Caco-2 (cell line): ENCODE measurements at regions not wholly inside any gene's neighbourhood (a gene's known extent, or its start where the extent isn't known, plus 50 kb on each side); places are given as distances from the start of the nearest gene placed in this dataset.

Experiments used
- BruUV-seq: library from RNA; stranded (reverse); fragments of 400-500 nt; replicated peaks from 2 replicates; lab custom pipeline; 2021; lab: Mats Ljungman, UMichigan
- CTCF ChIA-PET: fragments of 300-600 bp; sonication (Branson Sonifier 250); formaldehyde crosslinking; loops from one replicate; lab custom pipeline; 2022; ENCODE audit warnings: antibody characterized with exemption; lab: Charles Lee
- POLR2A ChIA-PET: fragments of 300-600 bp; sonication (Branson Sonifier 250); formaldehyde crosslinking; loops from one replicate; lab custom pipeline; 2022; ENCODE audit warnings: antibody characterized with exemption; lab: Charles Lee
- DNase-seq, 2 experiments: peaks; one replicate each; pipeline versions ENCODE4 v3.0.0 to v3.0.0-alpha.2; 2020 to 2022
- H3K27me3 ChIP-seq: replicated peaks from 2 replicates; pipeline ENCODE4 v1.6.0; 2011; ENCODE audit warnings: low read length; ENCODE audit not compliant: control insufficient read depth, insufficient read depth
- H3K36me3 ChIP-seq: 2 replicates; pipeline ENCODE4 v1.5.1; 2011; ENCODE audit warnings: low read length; ENCODE audit not compliant: control insufficient read depth, insufficient read depth
- H3K4me1 ChIP-seq: fragments of 250-450 bp; sonication (Bioruptor Pico); 2 replicates; pipeline ENCODE4 v1.5.1; 2020; ENCODE audit warnings: mild to moderate bottlenecking
- H3K4me3 ChIP-seq: 2 replicates; pipeline ENCODE4 v1.5.1; 2011; ENCODE audit warnings: low read depth, mild to moderate bottlenecking, control low read depth, low read length
- H3K9me3 ChIP-seq: fragments of 250-450 bp; sonication (Bioruptor Pico); 2 replicates; pipeline ENCODE4 v1.5.1; 2020; ENCODE audit warnings: mild to moderate bottlenecking, moderate library complexity
- H3K27ac Mint-ChIP-seq: one replicate; pipeline ENCODE4 v1.8.0; 2022; ENCODE audit warnings: mixed read lengths; ENCODE audit not compliant: unreplicated experiment
- H3K27me3 Mint-ChIP-seq: one replicate; pipeline ENCODE4 v1.8.0; 2022; ENCODE audit warnings: mixed read lengths; ENCODE audit not compliant: insufficient read depth, unreplicated experiment
- H3K36me3 Mint-ChIP-seq: one replicate; pipeline ENCODE4 v1.8.0; 2022; ENCODE audit warnings: mild to moderate bottlenecking, mixed read lengths; ENCODE audit not compliant: insufficient read depth, unreplicated experiment
- H3K4me1 Mint-ChIP-seq: one replicate; pipeline ENCODE4 v1.8.0; 2022; ENCODE audit warnings: low read depth, mixed read lengths; ENCODE audit not compliant: unreplicated experiment
- H3K4me3 Mint-ChIP-seq: one replicate; pipeline ENCODE4 v1.8.0; 2022; ENCODE audit warnings: mild to moderate bottlenecking, moderate library complexity, mixed read lengths; ENCODE audit not compliant: unreplicated experiment
- H3K9me3 Mint-ChIP-seq: one replicate; pipeline ENCODE4 v1.8.0; 2022; ENCODE audit warnings: mixed read lengths; ENCODE audit not compliant: unreplicated experiment
- CTCF ChIP-seq, 2 experiments: fragments of 200-600 bp in 1 of 2; IDR thresholded peaks; 1 replicate in 1 of 2; 2 replicates in 1 of 2; pipeline versions ENCODE4 v1.5.1 to v1.8.0; 2011 to 2022; ENCODE audit warnings: antibody characterized with exemption in 1 of 2, control low read depth in 1 of 2, inconsistent platforms in 1 of 2, low read depth in 1 of 2, low read length in 1 of 2, mild to moderate bottlenecking in 1 of 2, moderate library complexity in 1 of 2; ENCODE audit not compliant: insufficient read depth in 1 of 2, severe bottlenecking in 1 of 2, unreplicated experiment in 1 of 2
- intact Hi-C: fragments of 100-400 bp; cut with micrococcal nuclease; formaldehyde crosslinking; loops from one replicate; pipeline ENCODE4 v1.10.0; 2022; ENCODE audit not compliant: unreplicated experiment

DNA sequence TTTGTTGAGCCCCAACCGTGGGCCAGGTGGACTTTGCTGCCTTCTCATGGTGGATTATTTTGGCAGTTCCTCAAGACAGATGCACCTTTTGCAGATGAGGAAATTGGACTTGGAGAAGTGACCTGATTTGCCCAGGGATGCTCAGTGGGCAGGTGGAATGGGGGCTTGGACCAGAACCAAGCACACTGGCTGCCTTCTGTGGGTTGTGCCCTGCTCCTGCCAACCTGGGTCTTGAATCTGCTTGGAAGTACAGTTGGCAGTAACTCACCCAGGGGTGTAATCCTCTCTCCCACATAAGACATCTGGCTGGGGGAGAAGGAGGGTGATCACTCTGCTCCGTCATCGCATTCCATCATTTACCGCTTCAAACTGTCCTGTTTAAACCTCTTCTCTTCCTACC is 110.5 kb upstream of the GPR26 start:
- Mint-ChIP-seq H3K27me3 (peaks cover 14% of the 10 kb centered on the region), H3K4me3 (no peak overlapping the region), H3K36me3 (peaks cover 6% of the 10 kb centered on the region), H3K4me1 (no peaks in the 10 kb centered on the region), H3K27ac (no peak overlapping the region), H3K9me3 (no peaks in the 10 kb centered on the region)
- DNase-seq, result no peak
- Histone ChIP-seq H3K36me3 (no peaks in the 10 kb centered on the region), H3K4me3 (no peak overlapping the region), H3K9me3 (no peaks in the 10 kb centered on the region), H3K27me3 (no peaks in the 10 kb centered on the region; the same call in 1 of the 2 replicates), H3K4me1 (no peaks in the 10 kb centered on the region)
- CTCF ChIA-PET, result no interaction called here
- intact Hi-C loops, result no loop called here
- TF ChIP-seq CTCF (IDR thresholded peaks at IDR 0.05; ENCODE audit: insufficient read depth in 1 of 2, low read depth in 1 of 2, low read length in 1 of 2, severe bottlenecking in 1 of 2, unreplicated experiment in 1 of 2), result no peak
- BruUV-seq, result no TSS peak
- POLR2A ChIA-PET, result no interaction called here

GRCh38 chr10:123556049-123556448 is 110.1 kb upstream of the GPR26 start:
- H3K4me1 ChIP-seq, result no peaks in the 10 kb centered on the region
- DNase-seq, result no peak
- Mint-ChIP-seq H3K9me3 (no peaks in the 10 kb centered on the region), H3K4me3 (no peak overlapping the region), H3K4me1 (no peaks in the 10 kb centered on the region), H3K36me3 (peaks cover 6% of the 10 kb centered on the region), H3K27me3 (peaks cover 14% of the 10 kb centered on the region), H3K27ac (no peak overlapping the region)
- no TSS peak for BruUV-seq
- intact Hi-C loops, result no loop called here
- H3K4me3 ChIP-seq, result no peak overlapping the region
- no peaks in the 10 kb centered on the region for H3K36me3 ChIP-seq
- ChIA-PET POLR2A (no interaction called here), CTCF (interaction anchor here (0.7 kb wide), 1 partner anchor 454 kb away, joined by 3 read pairs; no protein-coding TSS in a partner anchor)
- no peaks in the 10 kb centered on the region for H3K27me3 ChIP-seq
- TF ChIP-seq CTCF (IDR thresholded peaks at IDR 0.05; ENCODE audit: insufficient read depth in 1 of 2, low read depth in 1 of 2, low read length in 1 of 2, severe bottlenecking in 1 of 2, unreplicated experiment in 1 of 2), result no peak
- H3K9me3 ChIP-seq, result no peaks in the 10 kb centered on the region

DNA sequence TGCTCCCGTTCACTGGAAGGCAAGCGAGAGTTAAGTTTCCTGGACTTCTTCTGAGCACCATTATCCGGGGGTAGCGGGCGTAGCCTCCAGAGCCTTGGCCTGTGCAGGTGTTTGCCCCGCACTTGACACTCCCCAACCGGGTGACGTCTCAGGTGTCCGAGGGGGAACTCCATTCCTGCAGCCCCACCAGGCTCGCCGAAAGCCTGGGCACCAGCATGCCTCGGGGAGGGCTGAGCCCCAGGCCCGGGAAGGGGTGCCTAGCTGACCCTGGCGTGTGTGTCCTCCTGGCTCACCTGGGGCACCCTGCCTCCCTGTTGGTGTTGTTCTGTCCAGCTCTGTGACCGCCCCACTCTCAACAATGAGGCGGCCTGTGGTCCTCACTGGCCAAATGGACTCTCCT is 109.4 kb upstream of the GPR26 start:
- BruUV-seq, result no TSS peak
- ChIA-PET CTCF (interaction anchor here (0.7 kb wide), 1 partner anchor 454 kb away, joined by 3 read pairs; no protein-coding TSS in a partner anchor), POLR2A (no interaction called here)
- no peaks in the 10 kb centered on the region for H3K4me1 Mint-ChIP-seq
- TF ChIP-seq CTCF (IDR thresholded peaks at IDR 0.05; ENCODE audit: insufficient read depth in 1 of 2, low read depth in 1 of 2, low read length in 1 of 2, severe bottlenecking in 1 of 2, unreplicated experiment in 1 of 2), result no peak
- Histone ChIP-seq H3K4me3 (no peak overlapping the region), H3K4me1 (no peaks in the 10 kb centered on the region), H3K36me3 (no peaks in the 10 kb centered on the region), H3K27me3 (no peaks in the 10 kb centered on the region), H3K9me3 (no peaks in the 10 kb centered on the region)
- peaks cover 10% of the 10 kb centered on the region for H3K27me3 Mint-ChIP-seq
- no peak for DNase-seq
- intact Hi-C loops, result no loop called here
- peaks cover 6% of the 10 kb centered on the region for H3K36me3 Mint-ChIP-seq
- H3K4me3 Mint-ChIP-seq, result no peak overlapping the region
- H3K27ac Mint-ChIP-seq, result no peak overlapping the region
- no peaks in the 10 kb centered on the region for H3K9me3 Mint-ChIP-seq
